HepG2 (cell line): ENCODE measurements at regions not wholly inside any gene's neighbourhood (a gene's known extent, or its start where the extent isn't known, plus 50 kb on each side); places are given as distances from the start of the nearest gene placed in this dataset.

ENCODE experiments used
- EZH2 ChIP-seq: conservative IDR thresholded peaks from 2 replicates; pipeline ENCODE4 v1.6.1; 2012; ENCODE audit warnings: mild to moderate bottlenecking, low read depth, low read length, moderate library complexity
- FOXM1 ChIP-seq: sonication (generic); formaldehyde crosslinking; IDR thresholded peaks from 2 replicates; pipeline ENCODE4 v1.5.0; 2020; ENCODE audit warnings: missing genetic modification reagents
- MTF1 ChIP-seq: sonication (generic); formaldehyde crosslinking; IDR thresholded peaks from 2 replicates; pipeline ENCODE4 v1.5.0; 2020; ENCODE audit warnings: missing genetic modification reagents
- NCOA2 ChIP-seq: sonication (generic); formaldehyde crosslinking; IDR thresholded peaks from 2 replicates; pipeline ENCODE4 v1.8.0; 2022; ENCODE audit warnings: inconsistent platforms
- POLR2AphosphoS5 ChIP-seq: IDR thresholded peaks from 2 replicates; pipeline ENCODE4 v1.6.1; 2012; ENCODE audit warnings: low read depth, low read length
- PTBP1 ChIP-seq: fragments of 200-400 bp; formaldehyde crosslinking; IDR thresholded peaks from 2 replicates; pipeline ENCODE4 v1.6.1; 2018; ENCODE audit warnings: low read length, low read depth; ENCODE audit not compliant: poor library complexity, severe bottlenecking
- RELA ChIP-seq: sonication (generic); formaldehyde crosslinking; IDR thresholded peaks from 2 replicates; pipeline ENCODE4 v1.4.0; 2020; ENCODE audit warnings: missing genetic modification reagents
- SP140L ChIP-seq: sonication (generic); formaldehyde crosslinking; IDR thresholded peaks from 2 replicates; pipeline ENCODE4 v1.4.0; 2020; ENCODE audit warnings: missing genetic modification reagents, borderline replicate concordance
- SUZ12 ChIP-seq: fragments of 150-350 bp; IDR thresholded peaks from 2 replicates; pipeline ENCODE4 v1.6.1; 2014; ENCODE audit warnings: low read depth, low read length
- ZNF292 ChIP-seq: sonication (generic); formaldehyde crosslinking; IDR thresholded peaks from 2 replicates; pipeline ENCODE4 v1.8.1; 2022; ENCODE audit warnings: mild to moderate bottlenecking, low read depth, missing genetic modification reagents, borderline replicate concordance
- ZSCAN29 ChIP-seq: sonication (generic); formaldehyde crosslinking; conservative IDR thresholded peaks from 2 replicates; pipeline ENCODE4 v1.4.0; 2020; ENCODE audit warnings: mild to moderate bottlenecking, missing genetic modification reagents
- TF ChIP-seq, protein P1 (sequence below): sonication (generic); formaldehyde crosslinking; IDR thresholded peaks from 2 replicates; pipeline ENCODE4 v1.5.0; 2020; ENCODE audit warnings: mild to moderate bottlenecking, missing genetic modification reagents, moderate library complexity

DNA sequence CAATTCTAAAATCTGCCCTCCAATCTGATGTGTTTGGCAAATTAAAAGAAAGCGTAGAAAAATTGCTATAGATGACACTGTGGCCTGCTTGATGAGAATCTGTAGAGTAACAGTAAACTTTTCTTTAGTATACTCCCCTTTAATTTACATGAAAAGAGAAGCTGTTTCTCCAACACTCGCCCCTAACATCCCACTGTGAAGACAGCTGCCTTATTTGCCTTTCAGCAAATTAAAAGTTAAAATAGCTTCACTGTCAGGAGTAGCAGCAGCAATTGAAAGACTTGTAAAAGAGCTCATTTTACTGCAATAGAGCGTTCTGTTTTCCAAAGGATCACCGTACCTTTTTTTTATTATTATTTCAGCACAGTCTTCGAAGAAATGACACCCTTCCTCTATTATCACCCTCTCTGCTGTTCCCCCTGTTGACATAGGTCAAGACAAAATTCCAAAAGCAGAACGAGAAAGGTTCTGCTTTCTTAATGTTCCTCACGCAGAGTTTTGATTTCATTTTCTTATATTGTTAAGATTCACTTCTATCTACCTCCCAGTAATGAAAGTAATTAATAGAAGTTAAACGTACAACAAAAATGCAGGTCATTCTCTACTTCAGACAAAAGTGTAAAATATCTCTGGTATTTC, 153.5 kb upstream of the USP15 start:
- TF ChIP-seq SP140L (CRISPR knock-in tag), result no peak
- TF ChIP-seq, protein P1, sequence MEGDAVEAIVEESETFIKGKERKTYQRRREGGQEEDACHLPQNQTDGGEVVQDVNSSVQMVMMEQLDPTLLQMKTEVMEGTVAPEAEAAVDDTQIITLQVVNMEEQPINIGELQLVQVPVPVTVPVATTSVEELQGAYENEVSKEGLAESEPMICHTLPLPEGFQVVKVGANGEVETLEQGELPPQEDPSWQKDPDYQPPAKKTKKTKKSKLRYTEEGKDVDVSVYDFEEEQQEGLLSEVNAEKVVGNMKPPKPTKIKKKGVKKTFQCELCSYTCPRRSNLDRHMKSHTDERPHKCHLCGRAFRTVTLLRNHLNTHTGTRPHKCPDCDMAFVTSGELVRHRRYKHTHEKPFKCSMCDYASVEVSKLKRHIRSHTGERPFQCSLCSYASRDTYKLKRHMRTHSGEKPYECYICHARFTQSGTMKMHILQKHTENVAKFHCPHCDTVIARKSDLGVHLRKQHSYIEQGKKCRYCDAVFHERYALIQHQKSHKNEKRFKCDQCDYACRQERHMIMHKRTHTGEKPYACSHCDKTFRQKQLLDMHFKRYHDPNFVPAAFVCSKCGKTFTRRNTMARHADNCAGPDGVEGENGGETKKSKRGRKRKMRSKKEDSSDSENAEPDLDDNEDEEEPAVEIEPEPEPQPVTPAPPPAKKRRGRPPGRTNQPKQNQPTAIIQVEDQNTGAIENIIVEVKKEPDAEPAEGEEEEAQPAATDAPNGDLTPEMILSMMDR (CRISPR knock-in tag), result no peak
- no peak for TF ChIP-seq EZH2
- TF ChIP-seq PTBP1, result no peak
- TF ChIP-seq SUZ12, result no peak
- no peak for TF ChIP-seq ZSCAN29 (CRISPR knock-in tag)
- no peak for TF ChIP-seq FOXM1
- TF ChIP-seq NCOA2 (CRISPR knock-in tag), result no peak
- no peak for TF ChIP-seq RELA (CRISPR knock-in tag)
- no peak for TF ChIP-seq POLR2AphosphoS5
- no peak for TF ChIP-seq MTF1 (CRISPR knock-in tag)
- no peak for TF ChIP-seq ZNF292 (CRISPR knock-in tag)
